Transverse colon (tissue), 4 donors: ENCODE measurements at regions not wholly inside any gene's neighbourhood (a gene's known extent, or its start where the extent isn't known, plus 50 kb on each side); places are given as distances from the start of the nearest gene placed in this dataset.
"Not testable (repeated sequence)": the region's sequence is repeated elsewhere in the genome, so short reads cannot be mapped to it uniquely, and the experiment has no call there.

ENCODE experiments used
- DNase-seq: peaks from one replicate; pipeline ENCODE4 v3.0.0-alpha.2; 2019
- H3K27ac ChIP-seq, 4 donors: fragments of 200-600 bp; sonication (generic); 2 replicates each; pipeline ENCODE4 v1.5.1; 2016 to 2018; ENCODE audit warnings: inconsistent platforms in 4 of 4
- H3K27me3 ChIP-seq: fragments of 200-600 bp; sonication (generic); 2 replicates; pipeline ENCODE4 v1.5.1; 2017; ENCODE audit warnings: inconsistent platforms
- H3K36me3 ChIP-seq, 4 donors: fragments of 200-600 bp; sonication (generic); 2 replicates each; pipeline ENCODE4 v1.5.1; 2017 to 2019; ENCODE audit warnings: inconsistent platforms in 4 of 4
- H3K4me1 ChIP-seq, 4 donors: fragments of 200-600 bp; sonication (generic); 2 replicates each; pipeline ENCODE4 v1.5.1; 2017 to 2020; ENCODE audit warnings: inconsistent platforms in 4 of 4
- H3K4me3 ChIP-seq, 4 donors: fragments of 200-600 bp; sonication (generic); 1 replicate in 1 of 4; 2 replicates in 3 of 4; pipeline versions ENCODE4 v1.5.1 to v1.6.1; 2017 to 2019; ENCODE audit warnings: inconsistent platforms in 4 of 4
- H3K9me3 ChIP-seq, 2 donors: fragments of 200-600 bp; sonication (generic); 2 replicates each; pipeline ENCODE4 v1.5.1; 2017 to 2019; ENCODE audit warnings: inconsistent platforms in 2 of 2
- WGBS, 2 donors: methylation state at CpG; one replicate each; pipeline ENCODE4 v1.1.5; 2018; ENCODE audit warnings: low coverage in 1 of 2; 5-methylcytosine and 5-hydroxymethylcytosine counted together
- in situ Hi-C, 4 donors: fragments of 200-750 bp; cut with MboI; loops; one replicate each; pipeline versions ENCODE4 v1.15.0 to v1.15.1; 2017; ENCODE audit warnings: low sequenced_read_pairs in 3 of 4, low pct_ligation_motif_present in 1 of 4, low pct_unique_long_range_greater_than_20kb in 1 of 4
- intact Hi-C: fragments of 100-400 bp; cut with DNase I; formaldehyde crosslinking; loops from one replicate; pipeline ENCODE4 v1.15.1; 2023; ENCODE audit warnings: low total_unique reads
- small RNA-seq, 4 donors: library from RNA; depleted of rRNA; stranded (forward); fragments of <200 nt; gene quantifications; one replicate each; pipeline ENCODE3, GENCODE V24; 2016

- H3K4me1 ChIP-seq, H3K4me3 ChIP-seq, in situ Hi-C loops, H3K27ac ChIP-seq, intact Hi-C loops, H3K36me3 ChIP-seq, H3K27me3 ChIP-seq, DNase-seq, H3K9me3 ChIP-seq: not testable (repeated sequence)
- WGBS, 2 donors = 52 to 59% methylated on average over 11 to 13 of the region's 13 CpGs
Measured at GRCh38 chr15:22282794-22283533, 175.7 kb upstream of the GOLGA6L22 start.

- H3K4me3 ChIP-seq, H3K27ac ChIP-seq, H3K9me3 ChIP-seq, intact Hi-C loops, DNase-seq, H3K27me3 ChIP-seq, H3K36me3 ChIP-seq, in situ Hi-C loops, H3K4me1 ChIP-seq: not testable (repeated sequence)
- 73 to 80% methylated on average over 3 of the region's 3 CpGs for WGBS, 2 donors
Measured at GRCh38 chr15:22284795-22285420, 173.8 kb upstream of the GOLGA6L22 start.

GRCh38 chr15:22291054-22291453, 167.6 kb upstream of the GOLGA6L22 start:
- H3K4me3 ChIP-seq = not testable (repeated sequence)

GRCh38 chr15:22303112-22303511, 155.6 kb upstream of the GOLGA6L22 start:
- WGBS, 2 donors = no CpG with 5 or more reads among the region's 1 CpG

More at GRCh38 chr15:22291054-22291453, 167.6 kb upstream of the GOLGA6L22 start:
- H3K27me3 ChIP-seq, H3K4me1 ChIP-seq, DNase-seq, H3K9me3 ChIP-seq, H3K27ac ChIP-seq, in situ Hi-C loops, H3K36me3 ChIP-seq, intact Hi-C loops: not testable (repeated sequence)
- 65 to 67% methylated on average over 4 of the region's 4 CpGs for WGBS, 2 donors

More at GRCh38 chr15:22303112-22303511, 155.6 kb upstream of the GOLGA6L22 start:
- H3K36me3 ChIP-seq, in situ Hi-C loops, H3K27me3 ChIP-seq, H3K27ac ChIP-seq, intact Hi-C loops, H3K4me1 ChIP-seq, DNase-seq, H3K4me3 ChIP-seq, H3K9me3 ChIP-seq: not testable (repeated sequence)

Small RNAs in the stretch of these regions (small RNA-seq; reads per million reads assigned to genes)
- gene MIR1268A = 0 reads per million in 4 donors
